CD4-positive, alpha-beta T cell (primary cell): ENCODE measurements at regions not wholly inside any gene's neighbourhood (a gene's known extent, or its start where the extent isn't known, plus 50 kb on each side); places are given as distances from the start of the nearest gene placed in this dataset.

ENCODE experiments used
- ATAC-seq: fragments of 200-7000 bp; cut with Tn5 transposase; one replicate; pipeline ENCODE4 v1.10.0; 2022; ENCODE audit warnings: mild to moderate bottlenecking; ENCODE audit not compliant: poor library complexity
- CTCF ChIA-PET: fragments of 350-600 bp; sonication (Branson Sonifier 250); formaldehyde crosslinking; loops from one replicate; lab custom pipeline; 2021; ENCODE audit warnings: antibody characterized with exemption, inconsistent platforms; lab: Charles Lee
- POLR2A ChIA-PET: fragments of 350-600 bp; sonication (Branson Sonifier 250); formaldehyde crosslinking; loops from one replicate; lab custom pipeline; 2021; ENCODE audit warnings: antibody characterized with exemption, inconsistent platforms; lab: Charles Lee
- DNase-seq, 14 experiments: peaks; one replicate each; pipeline ENCODE4 v3.0.0-alpha.2; 2013 to 2020; ENCODE audit warnings: mixed read lengths in 2 of 14
- H3K27ac ChIP-seq, 2 donors: one replicate each; pipeline versions ENCODE4 v1.5.1 to v1.7.0; 2013; ENCODE audit warnings: low read length in 2 of 2, low read depth in 1 of 2, mild to moderate bottlenecking in 1 of 2
- H3K27me3 ChIP-seq, 2 experiments: 1 replicate in 1 of 2; 2 replicates in 1 of 2; pipeline versions ENCODE4 v1.6.1 to v1.7.0; 2013; ENCODE audit warnings: low read length in 2 of 2, control low read depth in 1 of 2, mild to moderate bottlenecking in 1 of 2, moderate library complexity in 1 of 2; ENCODE audit not compliant: insufficient read depth in 2 of 2, control insufficient read depth in 1 of 2
- H3K36me3 ChIP-seq: one replicate; pipeline ENCODE4 v1.6.1; 2013; ENCODE audit warnings: low read length, control low read depth; ENCODE audit not compliant: insufficient read depth
- H3K4me1 ChIP-seq: one replicate; pipeline ENCODE4 v1.6.1; 2013; ENCODE audit warnings: low read length, control low read depth; ENCODE audit not compliant: insufficient read depth
- H3K4me3 ChIP-seq: one replicate; pipeline ENCODE4 v1.5.1; 2013; ENCODE audit warnings: mild to moderate bottlenecking, low read length, moderate library complexity
- H3K9me3 ChIP-seq, 2 experiments: 1 replicate in 1 of 2; 2 replicates in 1 of 2; pipeline versions ENCODE4 v1.6.1 to v1.7.0; 2013; ENCODE audit warnings: low read length in 2 of 2, mild to moderate bottlenecking in 2 of 2, control low read depth in 1 of 2, moderate library complexity in 1 of 2; ENCODE audit not compliant: control insufficient read depth in 1 of 2, insufficient read depth in 1 of 2
- H3K27ac Mint-ChIP-seq: one replicate; pipeline ENCODE4 v1.8.0; 2020; ENCODE audit warnings: mixed read lengths
- H3K27me3 Mint-ChIP-seq: one replicate; pipeline ENCODE4 v1.8.0; 2021; ENCODE audit warnings: mixed read lengths
- H3K36me3 Mint-ChIP-seq: one replicate; pipeline ENCODE4 v1.8.0; 2021; ENCODE audit warnings: low read depth, mixed read lengths
- H3K4me1 Mint-ChIP-seq: one replicate; pipeline ENCODE4 v1.8.0; 2021; ENCODE audit warnings: low read depth, mixed read lengths
- H3K4me3 Mint-ChIP-seq: one replicate; pipeline ENCODE4 v1.8.0; 2020; ENCODE audit warnings: mild to moderate bottlenecking, mixed read lengths
- H3K9me3 Mint-ChIP-seq: one replicate; pipeline ENCODE4 v1.8.0; 2020; ENCODE audit warnings: mixed read lengths
- intact Hi-C, 2 experiments: fragments of 100-400 bp; cut with DNase I in 1 of 2; cut with micrococcal nuclease in 1 of 2; formaldehyde crosslinking; loops; one replicate each; pipeline versions ENCODE4 v1.15.1 to v1.9.0; 2023 to 2025; cut with DNase I, micrococcal nuclease
- TF ChIP-seq, protein P1 (sequence below): fragments of 200-600 bp; IDR thresholded peaks from one replicate; pipeline ENCODE4 v1.8.0; 2022; ENCODE audit warnings: antibody characterized with exemption, mild to moderate bottlenecking

DNA sequence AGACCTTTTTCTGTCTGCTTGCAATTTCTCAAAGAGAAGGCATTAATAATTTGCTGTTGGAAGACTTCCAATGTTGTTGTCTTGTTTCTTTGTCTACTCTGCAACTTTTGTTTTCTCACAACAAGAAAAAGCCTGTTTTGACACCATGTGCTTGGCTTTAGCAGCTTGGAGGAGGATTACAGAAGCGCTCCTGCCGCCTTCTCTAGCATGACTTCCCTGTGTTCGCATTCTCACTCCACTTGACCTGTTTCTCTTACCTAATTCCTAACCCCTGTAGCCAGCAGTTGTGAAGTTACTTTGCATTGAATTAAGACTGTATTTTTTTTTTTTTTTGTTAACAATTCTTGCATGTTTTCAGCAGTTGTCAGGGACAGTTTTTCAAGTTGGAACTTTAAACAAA, 235.3 kb upstream of the GOLIM4 start:
- H3K36me3 Mint-ChIP-seq, result no peaks in the 10 kb centered on the region
- H3K4me1 ChIP-seq, result no peaks in the 10 kb centered on the region
- no peaks in the 10 kb centered on the region for H3K9me3 ChIP-seq
- no peaks in the 10 kb centered on the region for H3K27me3 Mint-ChIP-seq
- H3K9me3 Mint-ChIP-seq, result peaks cover 2% of the 10 kb centered on the region
- no peaks in the 10 kb centered on the region for H3K4me1 Mint-ChIP-seq
- DNase-seq, result no peak
- H3K4me3 ChIP-seq, result no peak overlapping the region
- no peak for ATAC-seq
- CTCF ChIA-PET, result interaction anchor here (0.9 kb wide), 1 partner anchor 11 kb away, joined by 3 read pairs; no protein-coding TSS in a partner anchor
- TF ChIP-seq, protein P1, sequence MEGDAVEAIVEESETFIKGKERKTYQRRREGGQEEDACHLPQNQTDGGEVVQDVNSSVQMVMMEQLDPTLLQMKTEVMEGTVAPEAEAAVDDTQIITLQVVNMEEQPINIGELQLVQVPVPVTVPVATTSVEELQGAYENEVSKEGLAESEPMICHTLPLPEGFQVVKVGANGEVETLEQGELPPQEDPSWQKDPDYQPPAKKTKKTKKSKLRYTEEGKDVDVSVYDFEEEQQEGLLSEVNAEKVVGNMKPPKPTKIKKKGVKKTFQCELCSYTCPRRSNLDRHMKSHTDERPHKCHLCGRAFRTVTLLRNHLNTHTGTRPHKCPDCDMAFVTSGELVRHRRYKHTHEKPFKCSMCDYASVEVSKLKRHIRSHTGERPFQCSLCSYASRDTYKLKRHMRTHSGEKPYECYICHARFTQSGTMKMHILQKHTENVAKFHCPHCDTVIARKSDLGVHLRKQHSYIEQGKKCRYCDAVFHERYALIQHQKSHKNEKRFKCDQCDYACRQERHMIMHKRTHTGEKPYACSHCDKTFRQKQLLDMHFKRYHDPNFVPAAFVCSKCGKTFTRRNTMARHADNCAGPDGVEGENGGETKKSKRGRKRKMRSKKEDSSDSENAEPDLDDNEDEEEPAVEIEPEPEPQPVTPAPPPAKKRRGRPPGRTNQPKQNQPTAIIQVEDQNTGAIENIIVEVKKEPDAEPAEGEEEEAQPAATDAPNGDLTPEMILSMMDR, result no peak
- H3K36me3 ChIP-seq, result no peaks in the 10 kb centered on the region
- no peaks in the 10 kb centered on the region for H3K27me3 ChIP-seq
- intact Hi-C loops, result no loop called here
- no peak overlapping the region for H3K27ac Mint-ChIP-seq
- no peak overlapping the region for H3K27ac ChIP-seq
- H3K4me3 Mint-ChIP-seq, result no peak overlapping the region
- POLR2A ChIA-PET, result no interaction called here

DNA sequence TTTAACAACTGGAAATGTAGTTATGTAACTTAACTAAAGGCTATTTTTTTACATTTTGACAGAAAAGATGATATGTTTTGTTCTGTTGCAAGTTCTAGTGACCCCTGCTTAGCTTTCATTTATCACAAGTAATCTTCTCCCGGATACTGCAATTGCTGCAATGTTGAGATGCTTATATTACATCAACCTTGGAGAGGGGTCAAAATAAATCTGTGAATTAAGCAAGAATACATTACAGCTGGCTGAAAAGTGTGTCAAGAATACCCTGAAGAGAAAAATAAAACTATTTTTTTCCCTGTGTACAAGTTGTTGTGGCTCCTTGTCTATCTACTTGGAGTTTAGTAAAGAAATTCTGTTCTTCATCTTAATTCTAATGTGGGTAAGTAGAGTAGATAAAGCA, 232.1 kb upstream of the GOLIM4 start:
- POLR2A ChIA-PET, result no interaction called here

DNA sequence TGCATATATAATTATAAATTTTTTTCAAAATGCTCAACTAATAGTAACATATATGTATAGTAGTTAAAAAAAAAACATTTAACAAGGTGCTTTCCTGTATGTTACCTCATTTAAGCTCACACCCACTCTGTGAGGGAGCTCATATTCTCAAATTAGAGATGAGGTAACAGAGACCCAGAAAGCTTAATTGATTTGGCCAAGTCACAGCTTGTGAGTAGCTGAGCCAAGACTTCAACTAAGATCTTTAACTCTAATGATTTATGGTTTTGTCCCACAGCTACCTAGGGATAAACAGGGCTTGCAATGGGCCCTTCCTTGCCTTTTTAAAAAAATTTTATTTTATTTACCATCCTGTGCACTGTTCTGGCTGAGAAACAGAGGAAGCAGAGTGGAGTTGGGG, 230.0 kb upstream of the GOLIM4 start:
- Mint-ChIP-seq H3K36me3 (no peaks in the 10 kb centered on the region), H3K4me1 (no peaks in the 10 kb centered on the region), H3K27ac (no peak overlapping the region), H3K9me3 (peaks cover 2% of the 10 kb centered on the region), H3K27me3 (no peaks in the 10 kb centered on the region), H3K4me3 (no peak overlapping the region)
- DNase-seq (no peak), ATAC-seq (no peak)
- Histone ChIP-seq H3K4me3 (no peak overlapping the region), H3K9me3 (no peaks in the 10 kb centered on the region), H3K36me3 (no peaks in the 10 kb centered on the region), H3K27ac (no peak overlapping the region), H3K27me3 (no peaks in the 10 kb centered on the region), H3K4me1 (no peaks in the 10 kb centered on the region)
- CTCF ChIA-PET, result no interaction called here
- TF ChIP-seq, protein P1, result no peak
- POLR2A ChIA-PET, result no interaction called here
- intact Hi-C loops, result no loop called here

More for the DNA sequence above, 232.1 kb upstream of the GOLIM4 start:
- Histone ChIP-seq H3K36me3 (no peaks in the 10 kb centered on the region), H3K4me3 (no peak overlapping the region), H3K27ac (no peak overlapping the region), H3K4me1 (no peaks in the 10 kb centered on the region), H3K9me3 (no peaks in the 10 kb centered on the region), H3K27me3 (no peaks in the 10 kb centered on the region)
- intact Hi-C loops, result no loop called here
- CTCF ChIA-PET, result no interaction called here
- TF ChIP-seq, protein P1, result no peak
- no peak for ATAC-seq
- peaks cover 2% of the 10 kb centered on the region for H3K9me3 Mint-ChIP-seq
- H3K36me3 Mint-ChIP-seq, result no peaks in the 10 kb centered on the region
- DNase-seq, result no peak
- no peaks in the 10 kb centered on the region for H3K4me1 Mint-ChIP-seq
- H3K4me3 Mint-ChIP-seq, result no peak overlapping the region
- no peaks in the 10 kb centered on the region for H3K27me3 Mint-ChIP-seq
- H3K27ac Mint-ChIP-seq, result no peak overlapping the region
